NCI-H2029 treated with DMSO at 0.1 percent for 48 hours (cell line): ENCODE measurements at regions not wholly inside any gene's neighbourhood (a gene's known extent, or its start where the extent isn't known, plus 50 kb on each side); places are given as distances from the start of the nearest gene placed in this dataset.
A peak's percentile ranks its signal among the peaks of the same experiment; 100 is the strongest.

Source experiments
- DNase-seq: peaks from one replicate; lab custom pipeline; 2025; lab: John Stamatoyannopoulos, UW

DNA sequence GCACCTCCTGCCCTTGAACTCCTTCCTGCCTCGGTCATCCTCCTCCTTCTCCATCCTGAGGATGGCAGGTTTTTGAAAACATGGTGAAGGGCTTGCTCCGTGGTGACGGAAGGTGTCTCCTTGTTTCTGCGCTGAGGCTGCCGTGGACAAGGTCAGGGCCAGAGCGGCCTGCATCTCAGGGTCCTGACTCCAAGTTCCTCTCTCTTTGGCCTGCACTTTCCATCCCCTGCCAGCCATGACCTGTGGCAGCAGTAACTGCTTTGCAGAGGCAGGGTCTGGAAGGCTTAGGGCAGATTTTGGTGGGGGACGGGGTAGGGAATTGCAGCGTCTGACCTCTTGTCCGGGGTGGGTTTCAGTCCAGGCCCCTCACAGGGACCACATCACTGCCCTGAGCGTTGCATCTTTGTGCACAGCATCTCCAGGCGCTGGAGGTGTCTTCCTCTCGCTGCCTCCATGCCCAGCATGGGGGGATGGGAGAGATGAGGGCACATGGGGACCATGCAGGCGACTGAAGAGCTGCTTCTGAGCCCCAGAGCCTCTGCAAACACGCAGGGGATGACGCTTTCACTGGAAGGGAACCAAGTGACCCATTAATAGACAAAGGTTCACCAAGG, 216.8 kb downstream of the TEX29 start:
- DNase-seq: no peak

DNA sequence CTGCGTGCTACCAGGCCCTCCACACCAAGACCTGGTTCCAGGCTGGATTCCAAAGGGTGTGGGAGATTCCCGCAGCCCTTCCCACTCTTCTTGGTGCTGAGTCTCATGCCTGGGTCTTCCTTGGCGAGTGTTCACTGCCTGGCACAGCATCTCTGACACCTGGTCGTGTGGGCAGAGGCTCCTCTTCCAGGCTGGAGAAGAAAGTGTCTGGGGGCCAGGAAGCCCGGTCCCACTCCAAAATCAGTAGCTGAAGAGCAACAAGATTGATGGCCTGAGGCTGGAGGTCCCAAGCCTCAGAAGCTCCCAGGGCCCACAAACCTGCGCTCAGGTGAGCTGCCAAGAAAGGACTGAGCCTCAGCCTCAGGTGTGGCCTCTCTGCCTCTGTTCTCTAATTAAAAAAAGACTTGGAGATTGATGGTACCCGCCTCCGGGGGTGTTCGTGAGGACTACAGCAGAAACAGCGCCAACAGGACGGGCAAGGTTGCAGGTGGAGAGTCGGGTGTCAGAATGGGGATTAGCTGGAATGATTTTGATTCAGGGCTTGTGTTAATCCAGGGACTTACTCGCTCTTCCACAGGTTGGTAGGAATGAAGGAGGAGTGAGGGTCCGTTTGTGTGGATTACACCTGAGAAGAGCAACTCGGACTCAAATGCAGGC, 217.5 kb downstream of the TEX29 start:
- DNase-seq: peak; percentile 27

DNA sequence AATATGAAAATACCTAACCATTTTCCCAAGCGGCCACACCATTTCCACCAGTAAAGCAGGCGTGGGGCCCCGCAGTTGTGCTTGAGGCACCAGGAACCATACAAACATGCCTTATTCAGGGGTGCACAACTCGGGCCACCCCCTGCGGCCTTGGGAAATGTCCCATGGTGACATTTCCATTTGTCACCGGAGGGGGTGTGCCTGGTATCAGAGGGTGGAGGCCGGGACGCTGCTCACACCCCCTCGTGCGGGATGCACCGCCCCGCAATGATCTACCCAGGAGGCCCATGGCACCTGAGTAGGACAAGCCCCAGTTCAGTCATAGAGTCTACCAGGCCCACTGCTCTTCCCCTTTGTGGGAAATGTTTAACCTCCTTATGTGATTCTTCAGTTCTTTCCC, 218.8 kb downstream of the TEX29 start:
- DNase-seq: no peak

DNA sequence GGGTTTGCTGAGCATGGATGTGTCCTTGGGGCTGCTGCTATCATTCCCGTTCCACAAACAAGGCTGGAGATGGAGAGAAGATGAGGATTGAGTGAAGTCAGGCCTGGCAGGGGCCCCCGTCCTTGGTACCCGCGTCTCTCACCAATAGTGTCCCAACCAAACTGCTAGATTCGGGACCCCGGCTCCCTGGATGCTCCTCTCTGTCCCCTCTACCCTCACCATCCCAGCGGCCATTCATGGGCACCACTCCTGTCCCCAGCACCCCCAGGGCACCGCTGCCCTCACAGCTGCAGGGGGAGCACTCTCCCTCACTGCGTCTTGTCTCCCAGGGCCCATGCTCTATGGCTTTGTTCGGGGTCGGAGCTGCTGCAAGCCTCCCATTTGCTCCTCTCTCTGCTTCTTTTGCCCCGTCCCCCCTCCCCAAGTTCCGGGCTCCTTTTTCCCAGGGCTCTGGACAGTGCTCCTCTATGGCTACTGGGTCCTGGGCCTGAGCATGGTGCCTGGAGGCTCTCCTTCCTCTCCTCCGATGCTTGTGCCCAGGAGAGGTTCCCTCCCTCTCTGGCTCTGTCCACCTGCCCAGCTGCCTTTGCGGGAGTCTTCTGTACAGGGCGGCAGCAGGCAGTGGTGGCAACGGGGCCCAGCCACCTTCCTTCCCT, 219.5 kb downstream of the TEX29 start:
- DNase-seq: no peak

DNA sequence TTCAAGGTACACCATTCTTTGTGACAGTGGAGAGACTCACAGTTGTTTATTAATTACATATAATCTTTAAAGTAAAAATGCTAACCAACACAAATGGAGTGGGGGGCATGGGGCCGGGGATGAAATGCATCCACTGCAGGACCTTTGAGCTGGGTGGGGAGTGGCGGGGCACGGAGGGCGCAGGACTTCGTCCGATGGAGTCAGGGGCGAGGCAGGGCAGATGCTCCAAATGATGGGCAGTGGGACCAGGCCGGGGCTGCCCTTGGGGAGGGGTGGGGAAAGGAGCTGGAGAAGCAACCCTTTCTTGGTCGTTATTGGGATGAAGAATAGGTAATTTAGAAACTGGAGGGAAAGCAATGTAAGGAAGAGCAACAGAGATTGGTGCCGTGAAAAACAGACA, 220.0 kb downstream of the TEX29 start:
- no peak for DNase-seq

DNA sequence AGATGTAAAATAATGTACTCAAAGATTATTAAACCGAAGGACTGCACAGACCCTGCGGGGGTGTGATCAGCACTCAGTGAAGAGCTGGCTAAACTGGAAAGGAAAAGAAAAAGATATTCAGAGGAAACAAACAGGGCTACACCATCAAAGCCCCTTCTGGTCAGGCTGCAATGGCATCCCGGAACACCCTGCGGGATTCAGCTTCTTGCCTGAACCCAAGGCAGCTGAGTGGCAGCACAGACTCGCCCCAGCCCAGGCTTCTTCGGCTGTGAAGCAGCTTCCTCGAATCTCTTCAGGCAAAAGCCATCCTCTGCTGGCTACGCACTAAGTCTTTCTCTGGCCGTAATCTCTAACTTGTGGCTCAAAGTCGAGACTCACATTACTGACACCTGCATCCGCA, 220.9 kb downstream of the TEX29 start:
- no peak for DNase-seq

DNA sequence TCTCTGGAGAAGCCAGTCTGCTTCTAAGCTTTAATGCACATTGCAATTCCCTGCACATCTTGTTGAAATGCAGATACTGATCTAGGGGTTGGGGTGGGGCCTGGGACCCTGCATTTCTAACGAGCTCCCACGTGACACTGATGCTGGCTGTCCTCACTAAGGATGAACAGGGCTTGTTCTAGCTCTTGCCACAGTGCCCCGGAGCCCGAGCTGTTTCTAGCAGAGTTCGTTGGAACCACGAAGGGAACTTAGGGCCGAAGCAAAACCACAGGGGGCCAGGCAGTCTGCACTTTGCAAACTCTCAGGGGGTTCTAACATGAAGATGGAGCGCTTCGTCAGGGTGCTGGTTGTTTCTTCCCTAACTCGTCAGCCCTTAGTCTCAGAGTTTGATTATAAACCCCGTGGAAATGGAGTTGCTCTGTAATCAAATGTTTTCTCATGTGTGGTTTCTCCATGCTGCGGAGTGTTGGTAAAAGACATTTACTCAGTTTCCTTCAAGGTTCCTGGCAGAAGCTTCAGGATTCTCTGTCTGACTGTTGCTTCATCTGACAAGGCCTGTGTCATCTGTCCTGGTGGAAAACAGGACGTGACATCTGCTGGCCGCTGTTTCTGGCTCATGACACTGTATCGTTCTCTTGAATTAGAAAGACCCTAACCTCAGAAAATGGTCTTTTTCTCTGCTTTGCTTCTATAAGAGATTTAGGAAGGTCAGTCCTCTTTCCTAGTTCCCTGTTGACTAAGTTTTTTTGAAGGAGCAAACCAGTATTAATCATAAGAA, 221.5 kb downstream of the TEX29 start:
- no peak for DNase-seq

DNA sequence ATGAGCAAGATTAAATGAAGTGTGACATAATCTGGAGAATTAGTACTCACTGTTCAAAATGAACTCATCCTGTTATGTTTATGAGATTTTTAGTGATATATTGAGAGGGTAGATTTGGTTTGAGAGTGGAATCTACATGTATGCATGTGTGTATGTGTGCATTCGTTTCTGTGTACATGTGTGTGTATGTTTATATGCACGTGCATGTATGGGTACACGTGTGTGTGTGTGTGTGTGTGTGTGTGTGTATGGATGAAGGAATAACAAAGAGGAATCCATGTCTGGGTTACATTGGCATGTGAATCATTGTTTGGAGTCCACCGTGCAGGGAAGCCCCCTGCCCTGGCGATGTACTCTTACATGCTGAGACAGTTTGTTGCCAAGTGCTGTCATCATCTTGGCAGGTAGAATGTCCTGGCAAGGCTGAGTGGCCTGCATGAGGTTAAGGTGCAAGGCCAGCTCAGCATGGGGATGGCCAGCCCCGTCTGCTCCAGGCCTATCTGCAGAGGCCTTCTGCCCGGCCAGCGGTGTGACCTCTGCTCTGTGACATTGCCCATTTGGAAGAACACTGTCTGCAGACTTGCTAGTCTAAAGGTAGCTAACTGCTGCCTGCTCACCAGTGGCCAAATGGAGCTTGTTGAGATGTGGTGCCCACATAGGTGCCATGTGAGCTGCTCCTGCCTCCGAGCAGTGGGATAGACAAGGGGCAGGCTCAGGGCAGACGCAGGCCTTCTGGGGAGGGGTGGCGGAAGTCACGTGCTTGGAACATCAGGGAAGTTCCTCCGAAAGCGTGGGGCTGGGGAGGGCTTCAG, 222.3 kb downstream of the TEX29 start:
- DNase-seq: no peak

DNA sequence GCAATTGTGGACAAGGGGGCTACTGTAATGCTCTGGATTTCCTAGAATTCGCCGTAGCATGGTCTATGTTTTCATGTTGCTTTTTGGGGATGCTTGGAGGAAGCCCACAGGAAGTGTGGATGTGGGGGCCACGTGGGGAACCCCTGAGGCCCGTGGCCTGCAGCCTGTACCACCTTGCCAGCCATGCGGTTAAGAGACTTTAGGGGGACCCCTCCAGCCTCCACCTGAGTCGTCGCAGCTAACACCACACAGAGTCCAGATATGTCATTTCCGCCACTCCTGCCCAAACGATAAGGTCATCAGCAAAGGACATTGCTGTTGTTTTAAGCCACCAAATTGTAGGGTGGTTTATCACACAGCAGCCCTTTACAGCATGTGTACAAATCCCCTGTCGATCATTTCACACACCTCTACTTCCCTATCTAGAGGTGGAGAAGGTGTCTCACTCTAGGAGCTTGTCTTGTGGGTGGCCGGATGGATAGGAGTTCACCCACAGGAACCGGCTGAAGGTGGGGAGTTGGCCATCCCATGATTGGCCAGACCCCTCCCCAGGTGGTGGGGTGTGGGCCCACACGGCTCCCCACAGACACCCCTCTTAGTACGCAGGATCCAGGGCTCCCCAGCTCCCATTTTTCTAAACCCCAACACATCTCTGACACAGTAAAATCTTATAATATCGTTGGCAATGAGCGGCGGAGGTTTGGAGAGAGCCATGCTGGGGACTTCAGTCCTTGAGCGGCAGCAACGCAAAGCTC, 226.7 kb downstream of the TEX29 start:
- no peak for DNase-seq

DNA sequence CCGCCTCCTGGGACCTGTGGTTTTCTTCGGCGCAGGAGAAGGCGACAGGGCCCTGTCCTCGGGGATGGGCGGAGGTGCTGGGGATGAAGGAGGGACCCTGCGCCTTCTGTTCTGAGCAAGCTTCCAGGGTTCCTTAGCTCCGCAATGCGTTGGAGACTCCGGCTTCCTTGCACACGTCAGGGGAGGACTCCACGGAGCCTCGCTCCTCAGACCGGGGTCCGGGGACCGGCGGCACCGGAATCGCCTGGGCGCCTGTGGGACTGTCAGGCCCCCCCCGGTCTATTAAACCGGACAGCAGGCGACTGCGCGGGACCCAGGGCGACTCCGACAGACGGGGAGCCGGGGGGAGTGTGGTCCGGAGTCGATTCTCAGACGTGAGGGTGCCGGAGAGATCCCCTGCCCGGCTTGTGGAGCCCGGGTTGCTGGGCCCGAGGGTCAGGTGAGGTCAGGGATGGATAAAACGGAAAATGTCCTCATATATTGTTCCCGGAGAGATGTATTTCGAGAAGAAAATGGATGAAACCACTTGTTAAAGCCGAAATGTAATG, 227.4 kb downstream of the TEX29 start:
- no peak for DNase-seq

DNA sequence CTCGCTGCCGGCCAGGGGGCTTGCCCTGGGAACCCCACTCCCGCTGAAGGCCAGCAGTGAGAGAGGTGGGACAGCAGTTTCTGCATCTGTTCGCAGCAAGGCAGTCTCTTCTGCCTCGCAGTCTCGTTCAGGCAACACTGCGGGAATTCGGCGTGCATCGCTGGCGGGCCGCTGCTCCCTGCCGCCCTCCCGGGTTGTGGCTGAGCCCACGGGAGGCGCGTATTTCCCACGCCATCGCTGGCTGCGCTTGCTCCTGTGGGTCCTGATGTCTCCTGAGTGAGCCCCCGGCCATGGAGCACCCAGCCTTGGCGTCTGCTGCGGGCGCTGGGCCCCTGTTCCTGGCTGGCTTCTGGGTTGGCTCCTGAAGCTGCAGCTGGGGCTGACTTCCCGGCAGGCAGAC, 227.9 kb downstream of the TEX29 start:
- DNase-seq: no peak

DNA sequence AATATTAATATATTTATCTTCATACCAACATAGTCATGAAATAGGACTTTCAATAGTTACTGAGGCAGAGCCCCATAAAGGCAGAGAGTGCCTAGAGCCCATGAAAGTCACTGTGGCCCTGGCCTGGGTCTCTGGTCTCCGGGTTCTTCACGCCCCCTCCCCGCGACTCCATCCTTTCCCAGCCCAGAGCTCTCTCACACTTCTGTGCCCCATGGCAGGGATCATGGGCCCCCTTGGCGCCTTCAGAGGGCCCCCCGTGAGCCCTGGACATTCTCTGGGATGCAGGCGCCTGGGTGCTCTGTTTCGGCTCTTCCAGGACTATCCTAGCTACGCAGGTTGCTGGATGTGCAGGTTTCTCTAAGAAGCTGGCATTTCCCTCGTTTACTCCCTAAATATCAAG, 228.4 kb downstream of the TEX29 start:
- DNase-seq: no peak

DNA sequence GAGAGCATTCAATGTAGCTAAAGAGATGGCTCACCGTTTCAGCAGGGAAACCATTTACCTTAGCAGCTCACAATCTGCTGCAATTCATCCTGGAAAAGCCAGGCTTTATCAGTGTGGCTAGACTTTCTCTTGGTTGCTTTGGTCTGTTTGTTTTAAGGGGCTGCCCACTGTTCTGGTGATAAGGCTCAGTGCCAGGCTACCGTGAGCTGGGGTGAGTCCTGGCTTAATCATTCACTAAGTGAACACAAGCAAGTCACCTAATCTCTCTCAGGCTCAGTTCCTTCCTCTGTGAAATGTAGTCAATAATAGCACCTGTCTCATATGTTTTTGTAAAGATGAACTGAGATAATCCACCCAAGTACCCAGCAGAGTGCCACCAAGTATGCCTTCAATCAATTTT, 229.0 kb downstream of the TEX29 start:
- DNase-seq: no peak

DNA sequence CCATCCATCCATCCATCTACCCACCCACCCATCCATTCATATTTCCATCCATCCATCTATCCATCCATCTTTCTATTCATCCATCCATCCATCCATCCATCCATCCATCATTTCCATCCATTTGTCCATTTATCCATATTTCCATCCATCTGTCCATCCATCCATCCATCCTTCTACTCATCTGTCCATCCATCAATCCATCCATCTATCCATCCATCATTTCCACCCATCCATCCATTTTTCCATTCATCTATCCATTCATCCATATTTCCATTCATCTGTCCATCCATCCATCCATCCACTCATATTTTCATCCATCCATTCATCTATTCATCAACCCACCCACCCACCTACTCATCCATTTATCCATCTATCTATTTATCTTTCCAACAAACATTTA, 229.6 kb downstream of the TEX29 start:
- no peak for DNase-seq

DNA sequence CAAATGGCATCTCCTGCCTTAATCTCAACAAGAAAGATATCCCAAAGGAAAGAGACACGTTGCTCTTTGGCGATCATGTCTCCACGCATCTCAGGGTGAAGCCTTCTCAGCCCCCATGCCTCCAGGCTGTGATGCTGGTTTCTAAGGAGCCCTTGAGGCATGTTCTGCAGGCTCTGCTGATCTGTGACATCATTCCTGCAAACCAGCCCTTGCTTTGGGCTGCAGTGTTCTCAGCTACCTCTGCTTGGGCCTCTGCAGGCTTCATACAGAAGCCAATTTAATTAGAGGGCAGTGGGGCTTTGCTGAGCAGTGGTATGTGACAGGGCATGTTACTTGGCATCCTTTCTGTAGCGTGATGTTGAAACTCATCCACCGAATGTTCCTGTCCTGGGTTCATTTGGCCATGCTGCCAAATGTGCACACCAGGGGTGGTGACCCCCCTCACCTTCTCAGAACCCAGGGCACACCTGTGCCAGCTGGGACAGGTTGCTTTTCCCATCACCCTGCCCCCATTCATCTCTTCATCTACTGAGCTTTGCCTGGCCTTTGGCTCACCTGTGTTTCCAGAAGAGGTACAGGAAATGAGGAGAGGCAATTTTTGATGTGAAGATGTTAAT, 230.9 kb downstream of the TEX29 start:
- no peak for DNase-seq

DNA sequence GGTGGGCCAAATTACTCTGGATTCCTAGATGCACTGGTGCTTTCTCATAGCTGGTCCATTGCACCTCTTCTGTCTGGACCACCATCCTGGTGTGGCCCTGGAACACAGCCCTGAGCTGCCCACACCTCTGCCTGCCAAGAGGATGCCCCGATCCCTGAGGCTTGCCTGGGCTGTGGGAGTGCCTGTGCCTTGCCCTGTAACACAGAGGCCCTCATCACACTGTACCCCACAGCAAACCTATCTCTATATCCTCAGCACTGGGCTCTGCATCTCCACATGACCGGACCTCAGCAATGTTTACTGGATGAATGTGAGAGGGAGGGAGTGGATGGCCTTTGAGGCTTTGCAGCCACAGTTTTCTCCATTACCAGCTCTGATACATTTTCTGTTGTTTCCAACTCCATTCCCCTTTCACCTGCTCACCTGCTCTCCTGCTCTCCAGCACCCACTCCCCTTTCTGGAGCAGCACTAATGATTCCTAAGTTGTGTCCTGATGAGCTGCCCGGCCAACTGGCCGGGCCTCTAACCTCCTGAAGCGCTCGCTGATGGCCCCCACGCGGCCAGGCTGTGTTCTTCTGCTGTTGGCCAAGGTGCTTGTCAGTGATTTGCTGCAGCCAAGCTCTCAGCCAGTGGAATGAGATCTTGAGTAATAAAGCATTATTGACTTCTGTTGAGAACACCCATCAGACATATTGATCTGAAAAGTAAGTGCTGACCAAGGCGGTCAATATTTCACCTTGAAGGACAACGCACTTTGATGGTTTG, 232.6 kb downstream of the TEX29 start:
- DNase-seq: no peak

DNA sequence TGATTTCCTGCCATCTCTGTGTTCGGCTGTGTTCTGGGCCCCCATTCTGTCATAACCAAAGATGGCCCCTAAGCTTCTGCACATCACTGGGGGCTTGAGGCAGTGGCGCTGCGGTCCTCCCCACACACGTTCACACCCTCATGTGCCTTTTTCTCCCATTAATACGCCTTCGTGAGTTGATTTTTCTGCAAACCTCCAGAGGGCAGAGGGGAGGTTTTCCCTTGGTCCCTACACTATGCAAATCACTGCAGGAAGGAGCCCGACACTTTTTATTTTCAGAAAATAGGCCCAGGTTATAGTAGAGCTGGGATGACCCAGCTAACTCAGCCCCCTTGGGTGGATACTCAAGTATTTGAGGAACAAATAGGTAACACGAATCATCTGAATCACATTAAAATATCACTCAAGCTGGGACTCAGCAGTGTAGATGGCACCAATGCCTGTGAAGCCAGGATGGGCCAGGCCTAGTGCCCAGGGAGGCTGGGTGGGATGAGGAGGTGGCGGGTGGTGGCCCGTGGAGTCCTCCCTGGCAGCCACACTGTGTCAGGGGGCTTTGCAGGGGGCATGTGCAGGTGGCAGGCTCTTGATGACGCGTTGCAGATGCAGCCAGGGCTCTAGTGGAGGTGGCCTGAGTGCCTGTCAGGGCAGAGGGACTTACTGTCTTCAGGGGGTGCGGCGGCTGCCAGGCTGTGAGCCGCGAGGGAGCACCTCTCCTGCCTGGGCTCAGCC, 234.3 kb downstream of the TEX29 start:
- DNase-seq: no peak

DNA sequence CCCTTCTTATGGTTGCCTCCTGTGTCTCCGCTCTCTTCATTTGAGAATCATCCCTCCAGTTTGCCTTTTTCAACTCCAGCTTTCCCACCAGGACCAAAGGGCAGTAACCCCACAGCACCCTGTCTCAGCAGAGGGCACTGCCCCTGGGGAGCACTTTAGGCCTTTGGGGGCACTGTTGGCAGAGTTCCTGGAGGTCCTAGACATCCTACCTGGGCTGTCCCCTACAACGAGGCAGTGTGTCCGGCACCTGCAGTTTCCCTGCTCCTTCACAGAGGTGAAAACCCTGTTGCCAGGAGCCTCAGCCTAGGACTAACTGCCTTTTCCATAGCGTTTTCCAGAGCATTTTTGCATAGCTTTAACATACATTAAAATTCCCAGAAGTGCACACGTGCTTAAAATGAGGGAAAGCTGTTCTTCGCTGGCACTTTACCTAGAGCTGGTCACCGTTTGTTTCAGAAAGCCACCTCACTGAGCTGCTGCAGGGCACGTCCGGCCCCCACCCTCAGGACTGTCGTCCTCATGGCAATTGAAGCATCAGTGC, 234.9 kb downstream of the TEX29 start:
- DNase-seq: no peak

DNA sequence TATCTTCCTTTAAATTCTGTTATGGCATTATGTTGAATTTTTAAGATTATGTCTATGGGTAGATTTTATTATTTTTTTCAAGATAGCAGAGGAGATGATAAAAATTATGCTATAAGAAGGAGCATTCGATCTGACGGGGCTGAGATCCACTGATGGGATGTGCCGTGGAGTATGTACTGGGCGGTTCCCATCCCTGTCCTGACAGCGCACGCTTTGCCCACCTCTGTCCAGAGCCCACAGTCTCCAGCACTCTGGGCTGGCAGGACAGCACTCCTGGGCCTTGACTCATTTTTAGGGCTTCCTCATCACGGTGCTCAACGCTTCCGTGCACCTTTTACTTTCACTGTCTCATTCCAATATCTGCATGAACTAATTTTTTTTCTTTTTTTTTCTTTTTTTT, 235.5 kb downstream of the TEX29 start:
- DNase-seq: no peak
